HG03025 (cell line): ENCODE measurements at regions not wholly inside any gene's neighbourhood (a gene's known extent, or its start where the extent isn't known, plus 50 kb on each side); places are given as distances from the start of the nearest gene placed in this dataset.

Source experiments
- ATAC-seq: cut with Tn5 transposase; IDR thresholded peaks from one replicate; pipeline ENCODE4 v1.9.1; 2021; ENCODE audit warnings: mild to moderate bottlenecking, moderate library complexity; ENCODE audit not compliant: unreplicated experiment, low FRiP score

GRCh38 chr5:12825163-12825562 lies 920.9 kb upstream of the CTNND2 start:
- ATAC-seq: no peak

GRCh38 chr5:12805165-12805698 lies 901.0 kb upstream of the CTNND2 start:
- ATAC-seq: no peak

- no peak for ATAC-seq
Observed at GRCh38 chr5:12799165-12799564, 894.9 kb upstream of the CTNND2 start.

GRCh38 chr5:12795333-12795663 lies 891.1 kb upstream of the CTNND2 start:
- ATAC-seq: no peak

GRCh38 chr5:12794476-12795332 lies 890.5 kb upstream of the CTNND2 start:
- no peak for ATAC-seq

- no peak for ATAC-seq
Observed at GRCh38 chr5:12793373-12793772, 889.1 kb upstream of the CTNND2 start.

- ATAC-seq: no peak
Observed at GRCh38 chr5:12780536-12780935, 876.3 kb upstream of the CTNND2 start.

- ATAC-seq: no peak
Observed at GRCh38 chr5:12777342-12777741, 873.1 kb upstream of the CTNND2 start.

GRCh38 chr5:12772276-12772675 lies 868.0 kb upstream of the CTNND2 start:
- ATAC-seq: no peak

GRCh38 chr5:12759377-12759776 lies 855.1 kb upstream of the CTNND2 start:
- ATAC-seq: no peak

- ATAC-seq: no peak
Observed at GRCh38 chr5:12757035-12757434, 852.8 kb upstream of the CTNND2 start.

GRCh38 chr5:12745537-12745936 lies 841.3 kb upstream of the CTNND2 start:
- no peak for ATAC-seq

- ATAC-seq: no peak
Observed at GRCh38 chr5:12743582-12743981, 839.3 kb upstream of the CTNND2 start.

- ATAC-seq: no peak
Observed at GRCh38 chr5:12730354-12730753, 826.1 kb upstream of the CTNND2 start.

GRCh38 chr5:12716664-12717063 lies 812.4 kb upstream of the CTNND2 start:
- ATAC-seq: no peak

- ATAC-seq: no peak
Observed at GRCh38 chr5:12707560-12707959, 803.3 kb upstream of the CTNND2 start.

- ATAC-seq: no peak
Observed at GRCh38 chr5:12704955-12705354, 800.7 kb upstream of the CTNND2 start.

- ATAC-seq: no peak
Observed at GRCh38 chr5:12703254-12703653, 799.0 kb upstream of the CTNND2 start.

- ATAC-seq: no peak
Observed at GRCh38 chr5:12695651-12696050, 791.4 kb upstream of the CTNND2 start.

GRCh38 chr5:12691330-12691729 lies 787.1 kb upstream of the CTNND2 start:
- ATAC-seq: no peak

- ATAC-seq: no peak
Observed at GRCh38 chr5:12690361-12690760, 786.1 kb upstream of the CTNND2 start.

GRCh38 chr5:12683249-12683648 lies 779.0 kb upstream of the CTNND2 start:
- no peak for ATAC-seq
